MCF 10A (cell line): ENCODE measurements at regions not wholly inside any gene's neighbourhood (a gene's known extent, or its start where the extent isn't known, plus 50 kb on each side); places are given as distances from the start of the nearest gene placed in this dataset.

Source experiments
- BruUV-seq: library from RNA; stranded (reverse); fragments of 400-500 nt; replicated peaks from 2 replicates; lab custom pipeline; 2021; lab: Mats Ljungman, UMichigan
- CTCF ChIA-PET: fragments of 300-600 bp; sonication (Branson Sonifier 250); formaldehyde crosslinking; extraction: SDS; loops from one replicate; lab custom pipeline; 2021; ENCODE audit warnings: antibody characterized with exemption, inconsistent platforms; lab: Yijun Ruan, JAX
- POLR2A ChIA-PET: fragments of 300-600, 350-650 bp; sonication (Branson Sonifier 250); formaldehyde crosslinking; extraction: SDS; loops from one replicate; lab custom pipeline; 2020; ENCODE audit warnings: antibody characterized with exemption, inconsistent platforms; lab: Yijun Ruan, JAX
- DNase-seq: peaks from one replicate; pipeline ENCODE4 v3.0.0-alpha.2; 2018; ENCODE audit not compliant: unreplicated experiment
- H3K27ac Mint-ChIP-seq: one replicate; pipeline ENCODE4 v1.8.0; 2022; ENCODE audit warnings: mild to moderate bottlenecking, low read depth, mixed read lengths; ENCODE audit not compliant: unreplicated experiment
- H3K27me3 Mint-ChIP-seq: one replicate; pipeline ENCODE4 v1.8.0; 2022; ENCODE audit warnings: mixed read lengths; ENCODE audit not compliant: insufficient read depth, unreplicated experiment
- H3K36me3 Mint-ChIP-seq: one replicate; pipeline ENCODE4 v1.8.0; 2022; ENCODE audit warnings: mild to moderate bottlenecking, moderate library complexity, mixed read lengths; ENCODE audit not compliant: insufficient read depth, unreplicated experiment
- H3K4me1 Mint-ChIP-seq: one replicate; pipeline ENCODE4 v1.8.0; 2022; ENCODE audit warnings: mixed read lengths; ENCODE audit not compliant: insufficient read depth, unreplicated experiment
- H3K4me3 Mint-ChIP-seq: one replicate; pipeline ENCODE4 v1.8.0; 2022; ENCODE audit warnings: mild to moderate bottlenecking, moderate library complexity, mixed read lengths; ENCODE audit not compliant: unreplicated experiment
- H3K9me3 Mint-ChIP-seq: one replicate; pipeline ENCODE4 v1.8.0; 2022; ENCODE audit warnings: mixed read lengths; ENCODE audit not compliant: unreplicated experiment
- CTCF ChIP-seq: fragments of 200-600 bp; IDR thresholded peaks from one replicate; pipeline ENCODE4 v1.8.0; 2022; ENCODE audit warnings: antibody characterized with exemption, mild to moderate bottlenecking; ENCODE audit not compliant: unreplicated experiment
- intact Hi-C: fragments of 100-400 bp; cut with micrococcal nuclease; formaldehyde crosslinking; loops from 2 replicates; pipeline ENCODE4 v1.14.1; 2022

DNA sequence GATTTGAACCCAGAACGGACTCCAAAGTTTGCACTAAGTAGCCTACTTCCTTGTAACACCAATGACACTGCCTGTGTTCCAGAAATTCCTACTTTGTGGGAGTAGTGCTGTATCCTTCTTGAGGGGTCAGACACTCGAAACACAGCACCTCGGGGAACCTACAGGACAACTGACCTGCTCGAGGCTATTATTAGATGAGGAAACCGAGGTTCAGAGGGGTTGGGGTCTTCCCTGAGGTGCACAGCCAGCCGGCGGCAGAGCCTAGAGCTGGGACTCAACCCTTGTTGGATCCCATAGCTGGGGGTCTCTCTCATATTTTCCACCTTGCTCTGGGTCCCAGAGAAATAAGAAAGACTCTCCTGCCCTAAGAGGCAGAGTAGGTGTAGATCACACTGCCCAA is 89.8 kb upstream of the PTPN1 start:
- no peak for TF ChIP-seq CTCF
- DNase-seq: no peak
- Mint-ChIP-seq H3K27me3 (no peaks in the 10 kb centered on the region), H3K4me1 (peaks cover 54% of the 10 kb centered on the region), H3K27ac (peak overlapping the region; percentile 96), H3K36me3 (peaks cover 18% of the 10 kb centered on the region), H3K9me3 (no peaks in the 10 kb centered on the region), H3K4me3 (no peak overlapping the region)
- CTCF ChIA-PET: no interaction called here
- intact Hi-C loops: no loop called here
- BruUV-seq: no TSS peak
- POLR2A ChIA-PET: interaction anchor here (0.6 to 7.2 kb wide), 6 partner anchors 31 to 228 kb away, joined by 3 to 79 read pairs (median 38); partner anchors contain the start of genes CEBPB and PTPN1

DNA sequence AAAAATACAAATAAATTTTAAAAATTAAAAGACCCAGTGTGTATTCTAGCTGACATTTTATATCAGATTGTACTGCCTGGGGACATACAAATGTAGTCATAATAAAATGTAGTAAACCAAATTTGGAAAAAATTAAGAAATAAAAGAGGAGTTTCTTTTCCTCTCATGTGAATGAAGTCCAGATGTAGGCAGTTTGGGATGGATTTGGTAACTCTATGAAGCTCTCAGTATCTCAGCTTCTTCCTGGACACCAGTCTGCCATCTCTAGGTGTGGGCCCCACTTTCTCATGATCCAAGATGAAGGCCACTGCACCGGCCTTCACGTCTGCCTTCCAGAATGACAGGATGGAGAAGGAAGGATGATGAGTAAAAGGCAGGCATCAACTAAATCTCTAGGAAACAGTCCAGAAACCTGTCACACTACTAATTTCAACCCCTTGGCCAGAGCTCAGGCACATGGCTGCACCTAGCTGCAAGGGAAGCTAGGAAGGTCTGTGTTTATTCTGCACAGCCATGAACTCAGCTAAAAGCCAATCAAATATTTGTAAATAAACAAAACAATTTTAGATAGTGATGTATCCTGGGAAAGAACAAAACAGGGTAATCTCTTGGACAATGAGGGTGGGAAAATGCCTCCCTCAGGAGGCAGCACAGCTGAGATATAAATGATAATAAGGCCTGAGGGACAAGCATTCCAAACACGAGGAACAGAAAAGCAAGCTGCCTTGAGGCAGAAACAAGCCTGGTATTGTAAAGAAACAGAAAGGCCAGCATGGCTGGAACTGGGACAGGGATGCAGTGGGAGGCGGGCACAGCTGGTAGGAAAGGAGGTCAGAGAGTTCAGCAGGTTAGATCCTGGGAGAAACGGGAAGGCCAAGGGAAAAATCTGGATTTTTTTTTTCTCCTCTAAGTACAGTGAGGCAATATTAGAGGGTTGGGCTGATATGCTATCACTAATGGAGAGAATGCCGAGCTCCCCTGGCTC is 88.5 kb upstream of the PTPN1 start:
- Mint-ChIP-seq H3K36me3 (peaks cover 9% of the 10 kb centered on the region), H3K4me3 (peak overlapping the region; percentile 44), H3K4me1 (peaks cover 45% of the 10 kb centered on the region), H3K9me3 (no peaks in the 10 kb centered on the region), H3K27me3 (no peaks in the 10 kb centered on the region), H3K27ac (peak overlapping the region; percentile 92)
- POLR2A ChIA-PET: interaction anchor here (0.6 to 7.2 kb wide), 53 partner anchors 12 to 456 kb away, joined by 3 to 79 read pairs (median 4); partner anchors contain the start of genes CEBPB, PARD6B, PTPN1 and UBE2V1
- TF ChIP-seq CTCF: no peak
- CTCF ChIA-PET: interaction anchor here (0.5 to 3.1 kb wide), 21 partner anchors 9 to 312 kb away, joined by 3 to 19 read pairs (median 4); partner anchors contain the start of gene CEBPB
- BruUV-seq: TSS peak; percentile 36
- intact Hi-C loops: no loop called here
- DNase-seq: no peak

- CTCF ChIA-PET: interaction anchor here (0.6 to 3.1 kb wide), 9 partner anchors 10 to 297 kb away, joined by 3 to 19 read pairs (median 4); no protein-coding TSS in a partner anchor
- H3K27ac Mint-ChIP-seq: peak overlapping the region; percentile 92
- peaks cover 16% of the 10 kb centered on the region for H3K36me3 Mint-ChIP-seq
- intact Hi-C loops: no loop called here
- DNase-seq: no peak
- H3K4me3 Mint-ChIP-seq: peak overlapping the region; percentile 26
- POLR2A ChIA-PET: interaction anchor here (0.6 to 7.2 kb wide), 28 partner anchors 14 to 367 kb away, joined by 3 to 79 read pairs (median 6); partner anchors contain the start of genes CEBPB, PEDS1 and PTPN1
- TF ChIP-seq CTCF: no peak
- H3K4me1 Mint-ChIP-seq: peaks cover 57% of the 10 kb centered on the region
- no TSS peak for BruUV-seq
- H3K27me3 Mint-ChIP-seq: no peaks in the 10 kb centered on the region
- H3K9me3 Mint-ChIP-seq: no peaks in the 10 kb centered on the region
These were observed 86.4 kb upstream of the PTPN1 start for GRCh38 chr20:50423758-50424157.

DNA sequence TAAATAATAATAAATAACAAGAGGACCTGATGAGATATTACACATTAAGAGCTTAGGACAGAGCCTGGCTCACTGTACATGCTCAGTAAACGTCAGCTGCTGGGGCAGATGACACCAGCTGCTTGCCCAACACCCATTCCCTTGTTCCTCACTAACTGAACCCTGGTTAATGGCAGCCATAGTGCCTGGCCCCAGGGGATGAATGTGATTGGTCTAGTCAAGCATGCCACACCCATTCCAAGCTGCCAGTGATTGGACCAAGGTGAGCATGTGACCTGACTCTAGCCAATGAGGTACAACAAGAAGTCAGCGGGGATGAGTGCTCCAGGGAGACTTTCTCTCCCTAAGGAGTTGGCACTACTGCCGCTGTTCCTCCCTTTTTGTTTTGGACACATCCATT is 85.1 kb upstream of the PTPN1 start:
- TF ChIP-seq CTCF: no peak
- Mint-ChIP-seq H3K27ac (peak overlapping the region; percentile 92), H3K27me3 (no peaks in the 10 kb centered on the region), H3K4me1 (peaks cover 48% of the 10 kb centered on the region), H3K9me3 (no peaks in the 10 kb centered on the region), H3K4me3 (no peak overlapping the region), H3K36me3 (peaks cover 14% of the 10 kb centered on the region)
- intact Hi-C loops: no loop called here
- ChIA-PET CTCF (interaction anchor here (0.7 to 2.8 kb wide), 7 partner anchors 9 to 238 kb away, joined by 3 to 14 read pairs (median 4); no protein-coding TSS in a partner anchor), POLR2A (interaction anchor here (0.7 to 7.2 kb wide), 8 partner anchors 70 to 314 kb away, joined by 3 to 79 read pairs (median 4); partner anchors contain the start of genes CEBPB and PTPN1)
- BruUV-seq: no TSS peak
- DNase-seq: no peak
